SK-N-SH treated with all-trans-retinoic acid at 6 μM for 48 hours (cell line): ENCODE measurements at regions not wholly inside any gene's neighbourhood (a gene's known extent, or its start where the extent isn't known, plus 50 kb on each side); places are given as distances from the start of the nearest gene placed in this dataset.

ENCODE experiments used
- ARNTL ChIP-seq: fragments of 450-650 bp; formaldehyde crosslinking; IDR thresholded peaks from 2 replicates; pipeline ENCODE4 v1.5.0; 2020; ENCODE audit warnings: low read depth, mild to moderate bottlenecking, moderate library complexity, borderline replicate concordance
- ESRRG ChIP-seq: fragments of 250-450 bp; sonication (Bioruptor Pico); IDR thresholded peaks from 2 replicates; pipeline ENCODE4 v1.6.1; 2021; ENCODE audit warnings: mild to moderate bottlenecking
- GLIS3 ChIP-seq: fragments of 250-450 bp; sonication (Bioruptor Pico); IDR thresholded peaks from 2 replicates; pipeline ENCODE4 v1.5.0; 2020; ENCODE audit warnings: mild to moderate bottlenecking, moderate library complexity
- RARB ChIP-seq: fragments of 250-450 bp; sonication (Bioruptor Pico); IDR thresholded peaks from 2 replicates; pipeline ENCODE4 v1.8.0; 2021; ENCODE audit warnings: mild to moderate bottlenecking, moderate library complexity
- TOX ChIP-seq: fragments of 250-450 bp; sonication (Bioruptor Pico); IDR thresholded peaks from 2 replicates; pipeline ENCODE4 v1.8.0; 2021; ENCODE audit warnings: mild to moderate bottlenecking, moderate library complexity, borderline replicate concordance
- ZFP3 ChIP-seq: fragments of 250-450 bp; sonication (Bioruptor Pico); IDR thresholded peaks from 2 replicates; pipeline ENCODE4 v1.5.0; 2020; ENCODE audit warnings: mild to moderate bottlenecking, moderate library complexity
- TF ChIP-seq, protein P1 (sequence below): fragments of 250-450 bp; sonication (Bioruptor Pico); IDR thresholded peaks from 2 replicates; pipeline ENCODE4 v1.8.0; 2020; ENCODE audit warnings: mild to moderate bottlenecking, moderate library complexity, borderline replicate concordance

DNA sequence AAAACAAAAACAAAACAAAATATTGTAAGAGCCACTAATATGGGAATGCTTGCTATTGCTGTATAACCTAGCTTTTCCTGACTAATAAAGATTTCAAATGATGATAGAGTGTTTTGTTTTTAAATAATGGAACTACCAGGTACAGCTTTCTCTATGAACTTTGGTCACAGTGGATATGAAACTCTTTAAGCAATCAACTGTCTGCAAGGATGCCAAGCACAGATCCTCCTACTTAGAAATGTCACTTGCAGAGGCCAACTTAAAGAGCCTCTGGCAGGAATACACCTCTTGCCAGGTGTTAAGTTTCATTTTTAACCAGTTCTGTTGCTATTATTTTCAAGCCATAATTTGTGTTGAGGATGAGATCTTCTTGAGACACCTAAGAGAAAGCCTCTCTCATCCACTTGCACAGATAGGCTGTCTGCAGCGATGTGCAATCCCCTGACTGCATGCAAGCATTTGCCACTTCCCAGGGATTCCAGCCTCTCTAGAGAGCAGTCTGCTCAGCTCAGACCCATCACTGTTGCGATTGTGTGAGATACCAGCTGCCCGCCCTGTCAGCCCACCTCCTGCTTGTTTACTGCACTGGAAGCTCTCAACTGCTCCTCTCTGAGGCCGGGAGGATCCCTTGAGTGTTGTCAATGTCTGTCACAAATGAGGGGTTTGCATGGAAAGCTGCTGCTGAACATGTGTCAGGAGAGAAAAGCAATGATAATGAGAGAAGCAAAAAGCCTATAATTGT lies 86.1 kb upstream of the SCG2 start:
- TF ChIP-seq, protein P1, sequence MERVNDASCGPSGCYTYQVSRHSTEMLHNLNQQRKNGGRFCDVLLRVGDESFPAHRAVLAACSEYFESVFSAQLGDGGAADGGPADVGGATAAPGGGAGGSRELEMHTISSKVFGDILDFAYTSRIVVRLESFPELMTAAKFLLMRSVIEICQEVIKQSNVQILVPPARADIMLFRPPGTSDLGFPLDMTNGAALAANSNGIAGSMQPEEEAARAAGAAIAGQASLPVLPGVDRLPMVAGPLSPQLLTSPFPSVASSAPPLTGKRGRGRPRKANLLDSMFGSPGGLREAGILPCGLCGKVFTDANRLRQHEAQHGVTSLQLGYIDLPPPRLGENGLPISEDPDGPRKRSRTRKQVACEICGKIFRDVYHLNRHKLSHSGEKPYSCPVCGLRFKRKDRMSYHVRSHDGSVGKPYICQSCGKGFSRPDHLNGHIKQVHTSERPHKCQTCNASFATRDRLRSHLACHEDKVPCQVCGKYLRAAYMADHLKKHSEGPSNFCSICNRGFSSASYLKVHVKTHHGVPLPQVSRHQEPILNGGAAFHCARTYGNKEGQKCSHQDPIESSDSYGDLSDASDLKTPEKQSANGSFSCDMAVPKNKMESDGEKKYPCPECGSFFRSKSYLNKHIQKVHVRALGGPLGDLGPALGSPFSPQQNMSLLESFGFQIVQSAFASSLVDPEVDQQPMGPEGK (CRISPR knock-in tag): no peak
- TF ChIP-seq ARNTL (CRISPR knock-in tag): no peak
- no peak for TF ChIP-seq ESRRG (CRISPR knock-in tag)
- no peak for TF ChIP-seq TOX (CRISPR knock-in tag)
- TF ChIP-seq ZFP3 (CRISPR knock-in tag): no peak
- TF ChIP-seq GLIS3 (CRISPR knock-in tag): no peak
- TF ChIP-seq RARB (CRISPR knock-in tag): no peak
